GM10266 (cell line): ENCODE measurements at regions not wholly inside any gene's neighbourhood (a gene's known extent, or its start where the extent isn't known, plus 50 kb on each side); places are given as distances from the start of the nearest gene placed in this dataset.

Experiments used
- DNase-seq: peaks from one replicate; pipeline ENCODE4 v3.0.0; 2012; ENCODE audit errors: extremely low spot score
- TF ChIP-seq, protein P1 (sequence below): IDR thresholded peaks from 2 replicates; pipeline ENCODE4 v1.5.1; 2012; ENCODE audit warnings: mild to moderate bottlenecking, low read depth; ENCODE audit not compliant: control insufficient read depth, insufficient read depth; ENCODE audit errors: missing control alignments

DNA sequence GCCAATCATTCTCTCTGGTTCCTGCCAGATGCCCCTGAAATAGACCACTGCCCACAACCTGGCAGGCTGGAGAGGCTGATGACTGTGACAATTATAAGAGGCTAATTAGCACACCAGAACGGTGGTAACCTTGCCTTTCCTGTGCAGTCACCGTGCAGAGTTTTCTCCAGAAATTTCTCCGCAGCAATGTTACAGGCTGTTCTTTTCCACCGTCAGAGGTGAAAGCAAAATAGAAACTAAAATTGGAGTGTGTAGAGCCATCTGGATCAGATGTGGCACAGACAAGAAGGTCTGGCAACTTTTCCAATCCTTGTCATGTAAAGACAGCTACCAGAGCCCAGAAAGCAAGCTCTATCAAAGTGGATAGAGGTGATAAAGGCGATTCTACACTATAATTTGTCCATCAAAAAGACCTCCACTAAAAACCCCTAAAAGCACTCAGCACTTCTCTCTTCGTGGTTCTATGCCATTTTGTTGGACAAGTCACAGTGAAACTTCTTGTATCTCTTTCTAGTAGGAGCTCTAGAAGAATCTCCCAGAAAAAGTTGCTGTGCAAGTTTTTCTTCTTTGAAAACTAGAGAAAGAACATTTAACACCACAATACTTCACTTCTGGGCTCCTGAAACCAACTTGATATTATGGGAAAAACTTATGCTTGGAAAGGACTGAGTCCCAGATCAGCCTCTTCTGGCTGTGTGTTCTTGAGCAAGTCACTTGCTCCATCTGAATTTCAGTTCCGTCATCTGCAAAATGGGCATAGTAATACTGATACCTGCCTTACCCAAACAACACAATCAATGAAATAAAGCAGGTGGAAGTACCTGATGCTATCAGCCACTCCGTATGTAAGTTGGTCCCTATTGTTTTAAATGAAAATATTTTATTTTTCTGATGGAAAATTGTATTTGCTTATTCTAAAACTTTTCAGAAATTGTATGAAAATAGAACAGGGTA, 295.6 kb upstream of the DLGAP1 start:
- TF ChIP-seq, protein P1, sequence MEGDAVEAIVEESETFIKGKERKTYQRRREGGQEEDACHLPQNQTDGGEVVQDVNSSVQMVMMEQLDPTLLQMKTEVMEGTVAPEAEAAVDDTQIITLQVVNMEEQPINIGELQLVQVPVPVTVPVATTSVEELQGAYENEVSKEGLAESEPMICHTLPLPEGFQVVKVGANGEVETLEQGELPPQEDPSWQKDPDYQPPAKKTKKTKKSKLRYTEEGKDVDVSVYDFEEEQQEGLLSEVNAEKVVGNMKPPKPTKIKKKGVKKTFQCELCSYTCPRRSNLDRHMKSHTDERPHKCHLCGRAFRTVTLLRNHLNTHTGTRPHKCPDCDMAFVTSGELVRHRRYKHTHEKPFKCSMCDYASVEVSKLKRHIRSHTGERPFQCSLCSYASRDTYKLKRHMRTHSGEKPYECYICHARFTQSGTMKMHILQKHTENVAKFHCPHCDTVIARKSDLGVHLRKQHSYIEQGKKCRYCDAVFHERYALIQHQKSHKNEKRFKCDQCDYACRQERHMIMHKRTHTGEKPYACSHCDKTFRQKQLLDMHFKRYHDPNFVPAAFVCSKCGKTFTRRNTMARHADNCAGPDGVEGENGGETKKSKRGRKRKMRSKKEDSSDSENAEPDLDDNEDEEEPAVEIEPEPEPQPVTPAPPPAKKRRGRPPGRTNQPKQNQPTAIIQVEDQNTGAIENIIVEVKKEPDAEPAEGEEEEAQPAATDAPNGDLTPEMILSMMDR, result no peak
- no peak for DNase-seq

DNA sequence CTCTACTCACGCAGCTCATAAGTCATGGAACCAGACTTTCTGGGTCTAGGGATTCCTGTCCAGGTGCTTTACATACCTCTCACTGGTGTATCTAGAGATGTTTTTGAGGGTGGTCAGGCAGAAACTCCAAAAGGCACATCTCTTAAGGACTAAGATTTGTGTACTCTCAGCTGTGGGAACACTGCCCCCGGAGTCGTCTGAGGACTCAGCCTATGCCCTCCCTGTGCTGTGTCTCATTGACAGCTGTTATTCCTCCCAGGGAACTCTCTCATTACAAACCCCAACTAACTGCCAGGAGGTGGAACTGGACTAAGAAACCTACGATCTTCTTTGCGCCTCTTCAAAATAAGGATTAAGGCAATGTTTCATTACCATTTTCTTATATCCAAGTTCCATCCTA, 293.9 kb upstream of the DLGAP1 start:
- TF ChIP-seq, protein P1, result no peak
- no peak for DNase-seq

DNA sequence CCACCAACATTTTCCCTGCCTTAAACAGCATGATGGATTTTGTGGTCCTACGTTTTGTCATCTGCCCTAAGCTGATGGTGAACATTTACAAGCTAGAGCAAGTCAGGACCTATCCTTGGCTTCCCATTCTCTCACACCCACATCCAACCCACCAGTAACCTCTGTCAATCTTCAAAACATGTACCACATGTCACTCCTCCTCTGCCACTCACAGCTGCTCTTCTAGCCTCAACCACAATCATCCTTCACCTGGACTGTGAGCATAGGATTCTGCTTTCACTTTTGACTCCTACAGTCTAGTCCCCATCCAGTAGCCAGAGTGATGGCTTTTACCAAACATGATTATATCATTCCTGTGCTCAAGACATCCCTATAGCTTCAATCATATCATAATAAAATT, 279.8 kb upstream of the DLGAP1 start:
- DNase-seq, result no peak
- TF ChIP-seq, protein P1, result no peak

DNA sequence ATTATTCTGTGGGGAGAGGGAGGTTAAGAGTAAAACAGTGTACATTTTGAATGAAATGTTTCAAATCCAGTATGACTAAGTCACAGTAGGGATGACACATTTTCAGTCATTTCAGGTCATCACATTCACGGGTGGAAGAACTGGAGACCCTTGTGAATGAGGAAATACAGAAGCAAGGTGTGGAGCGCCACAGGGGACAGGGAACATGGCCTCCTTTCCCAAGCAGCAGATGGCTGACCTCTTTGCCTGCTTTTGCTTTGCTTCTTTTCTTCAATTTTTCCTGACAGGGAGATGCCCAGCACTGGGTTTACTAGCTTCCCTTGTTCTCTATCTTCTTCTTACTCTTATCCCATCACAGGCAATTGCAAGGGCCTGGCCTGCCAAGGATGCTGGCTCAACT, 278.9 kb upstream of the DLGAP1 start:
- TF ChIP-seq, protein P1, result no peak
- no peak for DNase-seq

DNA sequence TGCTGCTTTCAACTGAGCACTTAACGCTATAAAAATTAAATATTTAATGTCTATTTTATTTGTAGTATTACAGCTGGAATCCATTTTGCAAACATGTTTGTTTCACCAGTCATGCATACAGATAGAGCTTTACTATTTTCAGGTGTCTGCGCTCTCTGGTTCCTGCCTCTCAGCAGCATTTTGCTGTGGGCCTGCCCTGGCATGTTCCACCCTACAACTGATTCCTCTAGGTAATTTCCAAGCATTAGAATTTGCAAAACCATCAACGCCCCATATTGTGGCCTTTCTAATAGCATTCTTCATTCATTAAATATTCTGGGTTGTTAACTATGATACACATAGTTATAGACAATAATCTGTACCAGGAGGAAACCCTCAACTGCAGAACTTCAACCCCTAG, 266.4 kb upstream of the DLGAP1 start:
- TF ChIP-seq, protein P1, result no peak
- DNase-seq, result no peak

DNA sequence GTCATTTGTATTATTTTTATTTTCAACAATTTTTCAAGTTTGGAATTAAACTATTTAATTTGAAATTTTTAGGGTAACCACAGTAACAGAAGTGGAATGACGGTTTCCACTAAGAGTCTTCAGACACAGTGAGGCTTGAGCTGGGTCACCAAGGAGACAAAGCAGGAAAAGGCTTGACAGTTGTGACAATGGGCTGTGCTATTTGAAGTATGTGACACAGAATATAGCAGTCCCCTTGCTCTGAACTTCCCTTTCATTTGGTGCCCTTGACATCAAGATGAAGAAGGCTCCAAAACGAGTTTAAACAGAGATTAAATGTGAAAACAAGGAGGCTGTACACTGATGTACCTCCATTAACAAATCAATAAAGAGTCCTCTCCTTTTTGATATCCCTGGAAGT, 265.4 kb upstream of the DLGAP1 start:
- TF ChIP-seq, protein P1, result no peak
- DNase-seq, result no peak

DNA sequence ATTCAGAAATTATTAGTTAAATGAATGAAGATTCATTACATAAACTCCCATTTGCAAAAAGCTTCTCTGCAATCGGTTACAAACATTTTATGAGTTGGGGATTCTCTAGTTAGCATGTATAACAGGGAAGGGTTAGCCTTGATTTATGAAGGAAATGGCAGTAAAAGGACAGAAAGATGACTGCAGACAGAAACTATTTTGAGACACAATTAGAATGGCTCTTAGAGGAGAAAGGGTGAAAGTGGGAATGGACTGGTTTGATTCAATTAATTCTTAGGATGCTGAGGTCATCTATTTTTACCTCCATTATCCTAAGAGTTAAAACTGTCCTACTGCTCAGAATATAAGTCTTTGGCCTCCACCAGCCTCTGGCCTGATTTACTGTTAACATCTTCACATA, 250.8 kb upstream of the DLGAP1 start:
- DNase-seq, result no peak
- TF ChIP-seq, protein P1, result no peak
